Dendritic cell treated with granulocyte-macrophage colony-stimulating factor and Interleukin-4, amounts not matched to agents 40 ng/mL and 50 ng/mL, for 4 days (primary cell): ENCODE measurements at regions not wholly inside any gene's neighbourhood (a gene's known extent, or its start where the extent isn't known, plus 50 kb on each side); places are given as distances from the start of the nearest gene placed in this dataset.

Source experiments
- H3K27ac Mint-ChIP-seq: one replicate; pipeline ENCODE4 v1.8.0; 2022; ENCODE audit warnings: mild to moderate bottlenecking, mixed read lengths
- H3K27me3 Mint-ChIP-seq: one replicate; pipeline ENCODE4 v1.8.0; 2022; ENCODE audit warnings: mild to moderate bottlenecking, mixed read lengths
- H3K36me3 Mint-ChIP-seq: one replicate; pipeline ENCODE4 v1.8.0; 2022; ENCODE audit warnings: low read depth, mixed read lengths
- H3K4me1 Mint-ChIP-seq: one replicate; pipeline ENCODE4 v1.8.0; 2022; ENCODE audit warnings: low read depth, mixed read lengths
- H3K4me3 Mint-ChIP-seq: one replicate; pipeline ENCODE4 v1.8.0; 2022; ENCODE audit warnings: mild to moderate bottlenecking, moderate library complexity, mixed read lengths
- H3K9me3 Mint-ChIP-seq: one replicate; pipeline ENCODE4 v1.8.0; 2022; ENCODE audit warnings: mixed read lengths
- intact Hi-C: fragments of 100-400 bp; cut with micrococcal nuclease; formaldehyde crosslinking; loops from one replicate; pipeline ENCODE4 v1.15.0; 2022

DNA sequence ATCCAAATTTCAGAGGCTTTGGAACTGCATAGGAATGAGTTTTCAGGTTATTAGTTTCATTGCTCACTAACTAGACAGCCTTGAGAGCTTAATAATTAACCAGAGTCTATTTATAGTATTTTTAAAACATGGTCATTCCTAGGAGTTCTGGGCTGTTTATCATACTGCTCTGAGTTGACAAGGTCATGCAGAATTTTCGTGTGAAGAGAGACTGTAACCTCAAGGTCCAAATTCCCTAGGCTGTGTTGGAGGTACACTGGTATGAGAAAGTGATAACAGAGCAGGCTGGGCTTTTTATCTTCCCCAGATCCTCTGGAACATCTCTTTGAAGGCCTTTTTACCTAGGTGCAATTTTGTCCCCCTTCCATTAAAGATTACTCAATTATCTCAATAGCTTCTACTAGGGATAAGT, 736.3 kb downstream of the LTN1 start:
- no peak overlapping the region for H3K27ac Mint-ChIP-seq
- H3K9me3 Mint-ChIP-seq: peaks cover 9% of the 10 kb centered on the region
- H3K36me3 Mint-ChIP-seq: no peaks in the 10 kb centered on the region
- no peaks in the 10 kb centered on the region for H3K27me3 Mint-ChIP-seq
- intact Hi-C loops: no loop called here
- H3K4me3 Mint-ChIP-seq: no peak overlapping the region
- H3K4me1 Mint-ChIP-seq: peaks cover 6% of the 10 kb centered on the region

DNA sequence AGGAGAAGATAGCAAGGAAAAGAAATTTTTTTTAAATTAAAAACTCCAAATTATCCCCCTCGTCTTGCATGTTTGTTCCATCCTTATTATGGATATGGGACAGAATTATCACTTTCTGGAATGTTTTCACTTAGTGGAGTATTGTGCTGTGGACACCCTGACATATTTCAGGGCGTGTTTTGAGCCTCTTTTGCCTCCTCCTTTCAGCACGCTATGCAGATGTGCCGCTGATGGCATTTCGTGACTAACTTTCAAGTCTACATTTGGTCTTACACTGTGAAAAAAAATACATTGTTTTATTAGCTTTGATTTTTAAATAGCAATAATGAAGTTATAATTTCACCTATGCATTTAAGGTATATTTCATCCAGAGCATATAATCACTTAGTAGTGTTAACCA, 738.7 kb downstream of the LTN1 start:
- no peak overlapping the region for H3K27ac Mint-ChIP-seq
- peaks cover 8% of the 10 kb centered on the region for H3K9me3 Mint-ChIP-seq
- H3K27me3 Mint-ChIP-seq: no peaks in the 10 kb centered on the region
- no peaks in the 10 kb centered on the region for H3K36me3 Mint-ChIP-seq
- peaks cover 6% of the 10 kb centered on the region for H3K4me1 Mint-ChIP-seq
- intact Hi-C loops: no loop called here
- no peak overlapping the region for H3K4me3 Mint-ChIP-seq

DNA sequence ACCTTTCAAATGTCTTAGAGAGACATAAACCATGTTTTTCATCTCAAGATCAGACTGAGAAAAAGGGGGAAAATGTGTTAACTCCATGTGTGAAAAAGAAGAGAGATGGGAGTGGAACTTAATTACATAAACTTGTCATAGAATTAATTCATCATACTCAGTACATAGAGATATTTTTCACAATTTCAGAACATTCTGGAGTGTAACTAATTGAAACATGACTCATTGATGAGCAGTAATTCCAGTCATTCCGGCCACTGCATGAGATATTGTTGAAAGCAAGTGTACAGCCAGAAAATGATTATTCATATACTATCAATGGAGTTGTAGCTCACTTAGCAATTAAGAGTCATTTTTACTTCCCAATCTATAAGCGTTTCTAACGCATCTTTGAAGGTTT, 739.3 kb downstream of the LTN1 start:
- peaks cover 5% of the 10 kb centered on the region for H3K4me1 Mint-ChIP-seq
- H3K9me3 Mint-ChIP-seq: peaks cover 2% of the 10 kb centered on the region
- H3K36me3 Mint-ChIP-seq: no peaks in the 10 kb centered on the region
- intact Hi-C loops: no loop called here
- H3K4me3 Mint-ChIP-seq: no peak overlapping the region
- H3K27ac Mint-ChIP-seq: no peak overlapping the region
- H3K27me3 Mint-ChIP-seq: no peaks in the 10 kb centered on the region

DNA sequence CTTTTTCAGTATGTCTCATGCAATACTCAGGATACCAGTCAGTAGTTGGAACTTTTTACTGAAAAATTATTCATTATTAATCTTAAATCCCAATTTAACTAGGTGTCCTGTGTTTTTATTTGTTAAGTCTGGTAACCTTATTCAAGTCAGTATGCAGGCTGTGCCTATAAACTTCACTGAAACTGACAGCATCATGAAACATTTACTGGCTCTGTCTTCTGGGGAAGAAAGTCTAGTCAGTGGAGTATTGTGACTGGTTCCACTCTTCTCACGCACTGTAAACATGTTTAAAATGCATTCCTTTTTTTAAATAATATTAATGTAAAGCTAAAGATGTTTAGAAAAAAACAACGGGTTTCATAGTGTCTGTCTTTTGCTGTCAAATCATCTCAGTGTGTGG, 739.7 kb downstream of the LTN1 start:
- H3K4me3 Mint-ChIP-seq: no peak overlapping the region
- intact Hi-C loops: no loop called here
- H3K36me3 Mint-ChIP-seq: no peaks in the 10 kb centered on the region
- no peaks in the 10 kb centered on the region for H3K27me3 Mint-ChIP-seq
- no peak overlapping the region for H3K27ac Mint-ChIP-seq
- H3K9me3 Mint-ChIP-seq: no peaks in the 10 kb centered on the region
- peaks cover 1% of the 10 kb centered on the region for H3K4me1 Mint-ChIP-seq

DNA sequence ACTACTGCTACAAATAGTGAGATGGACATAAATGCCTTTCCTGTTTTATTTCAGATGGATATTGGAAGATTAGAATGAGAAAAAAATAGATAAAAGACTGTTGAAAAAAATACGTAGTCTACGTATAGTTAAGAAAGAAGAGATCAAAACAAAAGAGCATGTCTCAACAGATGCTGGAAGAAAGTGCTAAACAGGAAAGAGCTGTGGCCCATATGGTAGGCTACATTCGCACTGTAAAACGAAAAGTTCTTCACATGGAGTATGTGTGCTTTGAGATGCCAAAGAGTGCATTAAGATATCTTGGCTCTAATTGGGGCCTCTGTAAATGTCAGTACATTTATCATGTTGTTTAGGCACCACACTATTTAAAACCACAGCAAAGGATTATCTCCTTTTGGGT, 741.7 kb downstream of the LTN1 start:
- Mint-ChIP-seq H3K27ac (no peak overlapping the region), H3K4me3 (no peak overlapping the region), H3K4me1 (no peaks in the 10 kb centered on the region), H3K27me3 (no peaks in the 10 kb centered on the region), H3K9me3 (no peaks in the 10 kb centered on the region), H3K36me3 (no peaks in the 10 kb centered on the region)
- intact Hi-C loops: no loop called here

DNA sequence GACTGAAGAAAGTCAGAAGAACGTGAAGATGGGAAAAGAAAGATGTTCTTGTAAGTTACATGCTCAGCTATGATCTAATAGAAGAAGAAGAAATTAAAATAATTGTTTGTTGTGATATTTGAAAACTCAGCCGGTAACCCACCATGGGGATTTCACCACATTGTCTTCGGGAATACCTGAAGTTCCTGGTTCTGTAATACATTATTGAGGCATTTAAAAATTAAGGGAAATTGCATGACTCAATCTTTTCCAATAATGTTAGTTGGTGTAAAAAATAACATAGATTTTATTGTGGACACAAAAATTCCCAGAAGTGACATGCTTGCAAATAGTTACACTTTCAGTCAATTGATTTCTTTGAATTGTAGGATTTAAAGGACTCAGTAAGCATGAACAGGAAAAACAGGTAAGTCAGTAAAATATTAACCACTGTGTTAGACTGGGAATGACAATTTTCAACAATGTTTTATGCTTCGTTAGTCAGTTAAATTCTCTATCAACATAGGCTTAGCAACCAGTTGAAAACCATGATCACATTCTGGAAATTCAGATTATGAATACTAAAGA, 745.1 kb downstream of the LTN1 start:
- Mint-ChIP-seq H3K4me1 (no peaks in the 10 kb centered on the region), H3K9me3 (no peaks in the 10 kb centered on the region), H3K4me3 (no peak overlapping the region), H3K36me3 (no peaks in the 10 kb centered on the region), H3K27me3 (no peaks in the 10 kb centered on the region), H3K27ac (no peak overlapping the region)
- intact Hi-C loops: no loop called here

DNA sequence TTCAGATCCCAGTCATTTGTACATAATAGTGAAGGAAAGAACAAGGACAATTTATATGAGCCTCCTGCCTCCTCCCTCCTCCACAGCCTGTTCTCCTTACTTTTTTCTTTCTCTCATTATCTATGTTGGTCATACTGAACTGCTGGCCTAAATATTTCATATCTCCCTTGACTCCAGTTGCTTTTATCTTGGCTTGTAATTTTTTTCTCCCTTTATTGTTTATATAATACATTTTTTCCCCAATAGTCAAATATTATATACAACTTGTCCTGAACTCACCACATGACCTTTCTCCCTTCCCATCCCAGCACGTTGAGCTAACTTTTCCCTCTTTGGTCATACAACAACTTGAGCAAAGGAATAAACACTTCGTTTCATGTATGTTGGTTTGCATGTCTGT, 752.1 kb downstream of the LTN1 start:
- Mint-ChIP-seq H3K36me3 (no peaks in the 10 kb centered on the region), H3K4me1 (no peaks in the 10 kb centered on the region), H3K4me3 (no peak overlapping the region), H3K27me3 (no peaks in the 10 kb centered on the region), H3K9me3 (no peaks in the 10 kb centered on the region), H3K27ac (no peak overlapping the region)
- intact Hi-C loops: no loop called here

DNA sequence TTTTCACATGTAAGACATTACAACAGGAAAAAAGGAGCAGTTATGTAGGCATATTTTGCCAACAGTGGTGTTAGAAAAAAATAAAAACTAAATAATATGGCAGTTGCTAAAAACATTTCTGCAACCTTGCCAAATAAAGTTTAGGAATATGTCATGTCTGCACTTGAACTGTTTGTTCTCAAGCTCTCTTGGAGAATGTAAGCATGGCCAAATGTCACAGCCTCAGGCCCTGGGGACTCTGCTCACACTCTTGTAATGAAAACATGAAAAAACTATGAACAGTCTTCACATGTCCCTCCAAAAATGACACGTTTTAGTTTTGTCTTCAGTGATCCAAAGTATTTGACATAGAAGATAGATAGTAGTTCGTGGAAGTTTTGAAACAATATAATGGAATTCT, 753.3 kb downstream of the LTN1 start:
- H3K9me3 Mint-ChIP-seq: no peaks in the 10 kb centered on the region
- no peak overlapping the region for H3K4me3 Mint-ChIP-seq
- peaks cover 12% of the 10 kb centered on the region for H3K4me1 Mint-ChIP-seq
- intact Hi-C loops: no loop called here
- H3K36me3 Mint-ChIP-seq: no peaks in the 10 kb centered on the region
- no peaks in the 10 kb centered on the region for H3K27me3 Mint-ChIP-seq
- H3K27ac Mint-ChIP-seq: no peak overlapping the region

DNA sequence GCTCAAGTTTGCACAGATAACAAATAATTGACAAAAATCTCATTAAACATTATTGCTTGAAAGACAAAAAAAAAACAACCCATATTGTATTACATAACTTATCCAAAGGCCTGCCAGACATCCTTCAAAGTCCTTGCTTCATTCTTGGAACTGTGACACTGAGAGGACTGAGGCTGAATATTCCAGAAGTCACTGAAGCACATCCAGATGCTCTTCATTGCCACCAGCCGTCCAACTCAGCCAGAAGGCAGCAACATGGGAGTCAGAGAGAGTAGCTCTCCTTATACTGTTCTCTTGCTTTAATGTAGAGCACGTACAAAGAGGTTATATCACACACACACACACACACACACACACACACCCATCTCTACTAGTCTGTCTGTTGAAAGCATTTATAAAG, 755.0 kb downstream of the LTN1 start:
- Mint-ChIP-seq H3K4me1 (peaks cover 25% of the 10 kb centered on the region), H3K4me3 (no peak overlapping the region), H3K27ac (no peak overlapping the region), H3K36me3 (no peaks in the 10 kb centered on the region), H3K9me3 (no peaks in the 10 kb centered on the region), H3K27me3 (no peaks in the 10 kb centered on the region)
- intact Hi-C loops: no loop called here

DNA sequence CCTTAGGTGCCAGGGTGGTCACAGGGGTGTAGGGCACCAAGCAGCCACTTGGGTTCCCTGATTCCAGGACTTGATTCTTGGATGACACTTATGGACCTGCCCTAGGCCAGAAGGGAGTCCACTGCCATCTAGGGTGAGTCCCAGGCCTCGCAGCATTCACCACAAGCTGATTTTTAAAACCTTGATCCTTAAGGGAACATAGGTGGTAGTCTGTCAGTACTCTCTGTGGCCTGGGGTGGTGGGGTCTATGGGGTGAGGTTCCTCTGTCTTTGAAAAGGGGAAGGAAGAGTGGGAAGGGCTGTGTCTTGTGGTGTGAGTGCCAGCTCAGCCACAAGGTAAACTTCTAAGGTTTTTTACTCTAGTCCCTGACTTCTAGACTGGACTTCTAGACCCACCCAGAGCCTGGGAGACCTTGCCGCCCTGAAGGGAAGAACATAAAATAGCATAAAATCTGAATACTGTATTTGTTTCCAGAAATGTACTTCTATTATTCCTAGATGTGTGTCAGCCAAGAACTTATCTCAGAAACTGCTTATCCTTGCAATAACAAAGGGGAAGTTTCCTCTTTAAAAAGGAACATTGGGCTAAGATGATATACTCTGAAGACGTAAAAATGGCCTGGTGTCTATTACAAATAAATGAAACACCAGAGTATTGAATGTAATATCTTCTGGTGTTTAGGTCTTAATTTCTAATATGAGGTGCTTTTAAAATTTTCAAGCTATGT, 757.3 kb downstream of the LTN1 start:
- intact Hi-C loops: no loop called here
- no peaks in the 10 kb centered on the region for H3K27me3 Mint-ChIP-seq
- no peaks in the 10 kb centered on the region for H3K36me3 Mint-ChIP-seq
- H3K27ac Mint-ChIP-seq: peak overlapping the region; percentile 69
- no peak overlapping the region for H3K4me3 Mint-ChIP-seq
- H3K9me3 Mint-ChIP-seq: no peaks in the 10 kb centered on the region
- H3K4me1 Mint-ChIP-seq: peaks cover 27% of the 10 kb centered on the region

DNA sequence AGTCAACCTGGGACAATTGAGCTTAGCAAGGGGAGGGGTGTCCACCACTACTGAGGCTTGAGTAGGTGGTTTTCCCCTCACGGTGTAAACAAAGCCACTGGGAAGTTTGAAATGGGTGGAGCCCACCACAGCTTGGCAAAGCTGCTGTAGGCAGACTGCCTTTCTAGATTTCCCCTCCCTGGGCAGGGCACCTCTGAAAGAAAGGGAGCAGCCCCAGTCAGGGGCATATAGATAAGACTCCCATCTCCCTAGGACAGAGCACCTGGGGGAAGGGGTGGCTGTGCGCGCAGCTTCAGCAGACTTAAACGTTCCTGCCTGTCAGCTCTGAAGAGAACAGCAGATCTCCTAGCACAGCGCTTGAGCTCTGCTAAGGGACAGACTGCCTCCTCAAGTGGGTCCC, 758.4 kb downstream of the LTN1 start:
- Mint-ChIP-seq H3K27ac (peak overlapping the region; percentile 69), H3K4me3 (no peak overlapping the region), H3K9me3 (no peaks in the 10 kb centered on the region), H3K27me3 (no peaks in the 10 kb centered on the region), H3K4me1 (peaks cover 32% of the 10 kb centered on the region), H3K36me3 (no peaks in the 10 kb centered on the region)
- intact Hi-C loops: no loop called here

DNA sequence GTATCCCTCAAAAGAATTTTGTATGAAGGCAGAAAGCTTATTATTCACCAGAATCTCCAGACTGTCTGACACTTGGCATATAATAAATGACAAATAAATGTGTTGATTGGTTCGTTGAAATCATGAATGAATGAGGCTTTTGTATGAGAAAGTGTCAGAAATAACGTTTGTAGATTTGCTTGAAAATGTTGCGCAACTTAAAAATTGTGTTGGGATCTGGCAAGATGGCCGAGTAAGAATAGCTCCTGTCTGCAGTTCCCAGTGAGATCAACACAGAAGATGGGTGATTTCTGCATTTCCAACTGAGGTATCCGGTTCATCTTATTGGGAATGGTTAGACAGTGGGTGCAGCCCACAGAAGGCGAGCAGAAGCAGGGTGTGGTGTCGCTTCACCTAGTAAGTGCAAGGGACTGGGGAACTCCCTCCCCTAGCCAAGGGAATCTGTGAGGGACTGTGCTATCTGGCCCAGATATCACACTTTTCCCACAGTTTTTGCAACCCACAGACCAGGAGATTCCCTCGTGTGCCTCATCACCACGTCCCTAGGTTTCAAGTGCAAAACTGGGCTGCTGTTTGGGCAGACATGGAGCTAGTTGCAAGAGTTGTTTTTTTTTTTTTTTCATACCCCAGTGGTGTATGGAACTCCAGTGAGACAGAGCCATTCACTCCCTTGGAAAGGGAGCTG, 759.0 kb downstream of the LTN1 start:
- no peaks in the 10 kb centered on the region for H3K9me3 Mint-ChIP-seq
- H3K27me3 Mint-ChIP-seq: no peaks in the 10 kb centered on the region
- no peaks in the 10 kb centered on the region for H3K36me3 Mint-ChIP-seq
- H3K4me3 Mint-ChIP-seq: no peak overlapping the region
- peak overlapping the region; percentile 69 for H3K27ac Mint-ChIP-seq
- H3K4me1 Mint-ChIP-seq: peaks cover 32% of the 10 kb centered on the region
- intact Hi-C loops: no loop called here

DNA sequence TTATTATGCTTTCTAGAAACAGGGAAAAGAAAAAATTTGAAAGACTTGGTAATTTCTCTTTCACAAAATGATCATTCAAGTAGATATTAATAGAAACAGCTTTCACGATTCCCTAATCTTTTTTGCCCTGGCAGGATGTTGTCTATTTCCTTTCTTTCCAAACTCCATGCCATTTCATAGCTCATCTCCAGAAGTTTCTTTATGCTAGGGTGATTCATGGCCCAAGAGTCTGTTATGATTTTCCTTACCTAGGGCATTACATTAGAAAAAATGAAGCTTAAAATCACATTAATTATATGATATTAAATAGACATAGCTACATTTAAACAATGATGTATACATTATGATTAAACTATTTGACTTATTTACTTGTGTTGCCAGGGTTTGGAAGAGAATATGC, 762.1 kb downstream of the LTN1 start:
- Mint-ChIP-seq H3K27me3 (no peaks in the 10 kb centered on the region), H3K27ac (no peak overlapping the region), H3K4me3 (no peak overlapping the region), H3K9me3 (no peaks in the 10 kb centered on the region), H3K4me1 (peaks cover 50% of the 10 kb centered on the region), H3K36me3 (no peaks in the 10 kb centered on the region)
- intact Hi-C loops: no loop called here

DNA sequence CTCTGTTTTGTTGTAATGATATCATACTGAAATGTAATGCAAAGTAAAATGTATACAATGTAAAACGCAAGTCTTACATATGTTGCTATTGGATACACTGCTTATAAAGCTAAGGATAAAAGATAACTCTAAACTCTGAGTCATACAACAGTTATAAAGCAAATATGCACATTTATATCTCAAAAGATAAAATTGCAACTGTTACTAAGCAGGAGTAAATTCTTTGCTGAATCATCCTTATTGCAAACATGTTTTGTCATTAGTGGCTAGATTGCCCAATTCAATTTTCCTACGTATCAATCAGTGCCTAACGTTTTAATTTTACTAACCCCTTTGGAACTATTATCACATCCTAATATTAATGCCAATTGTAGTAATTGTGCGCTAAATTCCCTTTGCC, 762.9 kb downstream of the LTN1 start:
- H3K4me3 Mint-ChIP-seq: no peak overlapping the region
- H3K4me1 Mint-ChIP-seq: peaks cover 43% of the 10 kb centered on the region
- H3K27ac Mint-ChIP-seq: no peak overlapping the region
- H3K27me3 Mint-ChIP-seq: no peaks in the 10 kb centered on the region
- intact Hi-C loops: loop anchor here (2.0 kb wide), 1 partner anchor 87 kb away; no protein-coding TSS in a partner anchor
- no peaks in the 10 kb centered on the region for H3K36me3 Mint-ChIP-seq
- H3K9me3 Mint-ChIP-seq: peaks cover 3% of the 10 kb centered on the region
